ENCODE measurements at regions not wholly inside any gene's neighbourhood (a gene's known extent, or its start where the extent isn't known, plus 50 kb on each side); places are given as distances from the start of the nearest gene placed in this dataset.

DNA sequence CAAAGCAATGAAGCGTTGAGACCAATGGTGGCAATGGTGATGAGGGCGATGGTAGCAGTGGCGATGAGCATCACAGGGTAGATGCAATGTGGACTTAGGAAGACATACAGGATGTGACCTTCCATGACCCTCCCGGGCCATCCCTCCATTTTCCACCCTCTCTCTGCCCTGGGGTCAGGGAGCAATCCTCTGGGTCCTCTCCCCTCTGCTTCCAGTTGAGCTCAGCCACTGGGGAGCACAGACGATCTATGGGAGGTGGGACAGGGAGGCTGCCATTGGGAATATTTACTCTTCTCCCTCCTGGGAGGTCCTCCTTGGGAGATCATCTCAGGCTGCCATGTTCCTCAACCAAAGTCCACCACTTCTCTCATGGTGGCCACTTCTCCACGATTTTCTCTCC, 260.7 kb upstream of the FOXF1 start:
- H3K9me3 ChIP-seq, result 0 out of 3 replicates have a peak, but pooled peaks cover 3% of the 10 kb centered on the region
- ATAC-seq (no peak), FAIRE-seq (no peak), DNase-seq (ENCODE audit: low read depth in 1 of 2, low spot score in 1 of 2) (no peak)
- ChIA-PET POLR2A (no interaction called here), CTCF (no interaction called here)
- TF ChIP-seq BHLHE40 (IDR thresholded peaks at IDR 0.05; ENCODE audit: low read depth, low read length), result no peak
- TF ChIP-seq, protein P1, sequence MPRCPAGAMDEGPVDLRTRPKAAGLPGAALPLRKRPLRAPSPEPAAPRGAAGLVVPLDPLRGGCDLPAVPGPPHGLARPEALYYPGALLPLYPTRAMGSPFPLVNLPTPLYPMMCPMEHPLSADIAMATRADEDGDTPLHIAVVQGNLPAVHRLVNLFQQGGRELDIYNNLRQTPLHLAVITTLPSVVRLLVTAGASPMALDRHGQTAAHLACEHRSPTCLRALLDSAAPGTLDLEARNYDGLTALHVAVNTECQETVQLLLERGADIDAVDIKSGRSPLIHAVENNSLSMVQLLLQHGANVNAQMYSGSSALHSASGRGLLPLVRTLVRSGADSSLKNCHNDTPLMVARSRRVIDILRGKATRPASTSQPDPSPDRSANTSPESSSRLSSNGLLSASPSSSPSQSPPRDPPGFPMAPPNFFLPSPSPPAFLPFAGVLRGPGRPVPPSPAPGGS (IDR thresholded peaks at IDR 0.05), result no peak
- TF ChIP-seq MAZ (IDR thresholded peaks at IDR 0.05; ENCODE audit: borderline replicate concordance, low read depth, low read length), result no peak
- TF ChIP-seq, protein P2, sequence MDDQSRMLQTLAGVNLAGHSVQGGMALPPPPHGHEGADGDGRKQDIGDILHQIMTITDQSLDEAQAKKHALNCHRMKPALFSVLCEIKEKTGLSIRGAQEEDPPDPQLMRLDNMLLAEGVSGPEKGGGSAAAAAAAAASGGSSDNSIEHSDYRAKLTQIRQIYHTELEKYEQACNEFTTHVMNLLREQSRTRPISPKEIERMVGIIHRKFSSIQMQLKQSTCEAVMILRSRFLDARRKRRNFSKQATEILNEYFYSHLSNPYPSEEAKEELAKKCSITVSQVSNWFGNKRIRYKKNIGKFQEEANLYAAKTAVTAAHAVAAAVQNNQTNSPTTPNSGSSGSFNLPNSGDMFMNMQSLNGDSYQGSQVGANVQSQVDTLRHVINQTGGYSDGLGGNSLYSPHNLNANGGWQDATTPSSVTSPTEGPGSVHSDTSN (IDR thresholded peaks at IDR 0.05), result no peak
- TF ChIP-seq PHF8 (IDR thresholded peaks at IDR 0.05; ENCODE audit: borderline replicate concordance, low read depth), result no peak
- TF ChIP-seq JUN (IDR thresholded peaks at IDR 0.05), result no peak
- TF ChIP-seq, protein P3, sequence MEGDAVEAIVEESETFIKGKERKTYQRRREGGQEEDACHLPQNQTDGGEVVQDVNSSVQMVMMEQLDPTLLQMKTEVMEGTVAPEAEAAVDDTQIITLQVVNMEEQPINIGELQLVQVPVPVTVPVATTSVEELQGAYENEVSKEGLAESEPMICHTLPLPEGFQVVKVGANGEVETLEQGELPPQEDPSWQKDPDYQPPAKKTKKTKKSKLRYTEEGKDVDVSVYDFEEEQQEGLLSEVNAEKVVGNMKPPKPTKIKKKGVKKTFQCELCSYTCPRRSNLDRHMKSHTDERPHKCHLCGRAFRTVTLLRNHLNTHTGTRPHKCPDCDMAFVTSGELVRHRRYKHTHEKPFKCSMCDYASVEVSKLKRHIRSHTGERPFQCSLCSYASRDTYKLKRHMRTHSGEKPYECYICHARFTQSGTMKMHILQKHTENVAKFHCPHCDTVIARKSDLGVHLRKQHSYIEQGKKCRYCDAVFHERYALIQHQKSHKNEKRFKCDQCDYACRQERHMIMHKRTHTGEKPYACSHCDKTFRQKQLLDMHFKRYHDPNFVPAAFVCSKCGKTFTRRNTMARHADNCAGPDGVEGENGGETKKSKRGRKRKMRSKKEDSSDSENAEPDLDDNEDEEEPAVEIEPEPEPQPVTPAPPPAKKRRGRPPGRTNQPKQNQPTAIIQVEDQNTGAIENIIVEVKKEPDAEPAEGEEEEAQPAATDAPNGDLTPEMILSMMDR (IDR thresholded peaks at IDR 0.05), result no peak
- TF ChIP-seq HDAC2 (IDR thresholded peaks at IDR 0.05), result no peak
- no peak for TF ChIP-seq KDM1A (IDR thresholded peaks at IDR 0.05; ENCODE audit: low read depth)
- no peak for TF ChIP-seq SREBF2 (IDR thresholded peaks at IDR 0.05)
- no peak for TF ChIP-seq MAFK (IDR thresholded peaks at IDR 0.05; ENCODE audit: partially characterized antibody)
- TF ChIP-seq ZNF302 (CRISPR knock-in tag; IDR thresholded peaks at IDR 0.05), result no peak
- no peak for TF ChIP-seq TP53 (CRISPR knock-in tag; IDR thresholded peaks at IDR 0.05)
- no peak for TF ChIP-seq MYC (IDR thresholded peaks at IDR 0.05; ENCODE audit: borderline replicate concordance, low read length)
- TF ChIP-seq EHMT2 (IDR thresholded peaks at IDR 0.05; ENCODE audit: low read depth), result no peak
- TF ChIP-seq, protein P4, sequence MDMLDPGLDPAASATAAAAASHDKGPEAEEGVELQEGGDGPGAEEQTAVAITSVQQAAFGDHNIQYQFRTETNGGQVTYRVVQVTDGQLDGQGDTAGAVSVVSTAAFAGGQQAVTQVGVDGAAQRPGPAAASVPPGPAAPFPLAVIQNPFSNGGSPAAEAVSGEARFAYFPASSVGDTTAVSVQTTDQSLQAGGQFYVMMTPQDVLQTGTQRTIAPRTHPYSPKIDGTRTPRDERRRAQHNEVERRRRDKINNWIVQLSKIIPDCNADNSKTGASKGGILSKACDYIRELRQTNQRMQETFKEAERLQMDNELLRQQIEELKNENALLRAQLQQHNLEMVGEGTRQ (IDR thresholded peaks at IDR 0.05), result no peak
- no peak for TF ChIP-seq CBX8 (IDR thresholded peaks at IDR 0.05)
- TF ChIP-seq POLR2A (IDR thresholded peaks at IDR 0.05; ENCODE audit: low read length), result no peak
- no peak overlapping the region for H3K27ac ChIP-seq
- no peak overlapping the region for H3K4me3 ChIP-seq
- H3K4me1 ChIP-seq, result no peaks in the 10 kb centered on the region
- H3K4me2 ChIP-seq, result no peak overlapping the region
- 17% methylated on average over 6 of the region's 6 CpGs for WGBS (ENCODE audit: missing lambda C conversion rate)

DNA sequence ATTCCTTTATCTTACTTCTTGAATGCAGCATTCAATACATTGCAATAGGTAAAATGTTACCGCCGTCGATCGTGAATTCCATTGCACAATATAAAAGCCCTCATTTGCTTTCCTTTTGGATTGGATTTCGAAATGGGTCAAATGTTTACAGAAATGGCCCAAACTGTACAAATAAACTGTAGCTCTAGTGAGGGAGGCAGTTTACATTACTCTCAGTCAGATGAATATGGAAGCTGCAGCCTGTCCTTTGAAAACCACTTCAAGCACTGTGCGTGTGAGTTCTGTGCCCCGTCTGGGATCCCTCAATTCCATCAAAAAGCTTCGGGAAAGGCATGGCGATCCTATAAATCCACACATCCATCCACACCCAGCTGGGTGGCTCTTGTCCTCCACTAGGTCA, 258.6 kb upstream of the FOXF1 start:
- FAIRE-seq (no peak), DNase-seq (ENCODE audit: low read depth in 1 of 2, low spot score in 1 of 2) (no peak), ATAC-seq (no peak)
- no peak overlapping the region for H3K4me2 ChIP-seq
- no peaks in the 10 kb centered on the region for H3K4me1 ChIP-seq
- H3K27ac ChIP-seq, result no peak overlapping the region
- H3K9me3 ChIP-seq, result 0 out of 3 replicates have a peak, but pooled peaks cover 3% of the 10 kb centered on the region
- H3K4me3 ChIP-seq, result no peak overlapping the region
- no peak for TF ChIP-seq RNF2 (IDR thresholded peaks at IDR 0.05; ENCODE audit: borderline replicate concordance, low read depth)
- no peak for TF ChIP-seq MAZ (IDR thresholded peaks at IDR 0.05; ENCODE audit: borderline replicate concordance, low read depth, low read length)
- TF ChIP-seq, protein P5, sequence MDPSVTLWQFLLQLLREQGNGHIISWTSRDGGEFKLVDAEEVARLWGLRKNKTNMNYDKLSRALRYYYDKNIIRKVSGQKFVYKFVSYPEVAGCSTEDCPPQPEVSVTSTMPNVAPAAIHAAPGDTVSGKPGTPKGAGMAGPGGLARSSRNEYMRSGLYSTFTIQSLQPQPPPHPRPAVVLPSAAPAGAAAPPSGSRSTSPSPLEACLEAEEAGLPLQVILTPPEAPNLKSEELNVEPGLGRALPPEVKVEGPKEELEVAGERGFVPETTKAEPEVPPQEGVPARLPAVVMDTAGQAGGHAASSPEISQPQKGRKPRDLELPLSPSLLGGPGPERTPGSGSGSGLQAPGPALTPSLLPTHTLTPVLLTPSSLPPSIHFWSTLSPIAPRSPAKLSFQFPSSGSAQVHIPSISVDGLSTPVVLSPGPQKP (IDR thresholded peaks at IDR 0.05; ENCODE audit: low read depth, low read length), result no peak
- no peak for TF ChIP-seq RCOR1 (IDR thresholded peaks at IDR 0.05; ENCODE audit: low read depth, low read length)
- TF ChIP-seq CHD4 (IDR thresholded peaks at IDR 0.05; ENCODE audit: borderline replicate concordance), result no peak
- TF ChIP-seq, protein P6, sequence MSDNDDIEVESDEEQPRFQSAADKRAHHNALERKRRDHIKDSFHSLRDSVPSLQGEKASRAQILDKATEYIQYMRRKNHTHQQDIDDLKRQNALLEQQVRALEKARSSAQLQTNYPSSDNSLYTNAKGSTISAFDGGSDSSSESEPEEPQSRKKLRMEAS (IDR thresholded peaks at IDR 0.05), result no peak
- no peak for TF ChIP-seq KDM5A (IDR thresholded peaks at IDR 0.05)
- TF ChIP-seq HOXA7 (CRISPR knock-in tag; IDR thresholded peaks at IDR 0.05), result no peak
- TF ChIP-seq HEYL (CRISPR knock-in tag; IDR thresholded peaks at IDR 0.05), result no peak
- no peak for TF ChIP-seq ESRRA (IDR thresholded peaks at IDR 0.05; ENCODE audit: borderline replicate concordance, low read length)
- TF ChIP-seq ZNF302 (CRISPR knock-in tag; IDR thresholded peaks at IDR 0.05), result no peak
- no peak for TF ChIP-seq CHD2 (IDR thresholded peaks at IDR 0.05; ENCODE audit: low read length, partially characterized antibody)
- TF ChIP-seq TFCP2L1 (CRISPR knock-in tag; IDR thresholded peaks at IDR 0.05), result no peak
- ChIA-PET CTCF (interaction anchor here (0.6 to 2.3 kb wide), 6 partner anchors 10 to 268 kb away, joined by 3 to 7 read pairs (median 3); no protein-coding TSS in a partner anchor), POLR2A (no interaction called here)
- 37% methylated on average over 9 of the region's 9 CpGs for WGBS (ENCODE audit: missing lambda C conversion rate)

Data from A549 (cell line).